ENCODE measurements at regions not wholly inside any gene's neighbourhood (a gene's known extent, or its start where the extent isn't known, plus 50 kb on each side); places are given as distances from the start of the nearest gene placed in this dataset.

DNA sequence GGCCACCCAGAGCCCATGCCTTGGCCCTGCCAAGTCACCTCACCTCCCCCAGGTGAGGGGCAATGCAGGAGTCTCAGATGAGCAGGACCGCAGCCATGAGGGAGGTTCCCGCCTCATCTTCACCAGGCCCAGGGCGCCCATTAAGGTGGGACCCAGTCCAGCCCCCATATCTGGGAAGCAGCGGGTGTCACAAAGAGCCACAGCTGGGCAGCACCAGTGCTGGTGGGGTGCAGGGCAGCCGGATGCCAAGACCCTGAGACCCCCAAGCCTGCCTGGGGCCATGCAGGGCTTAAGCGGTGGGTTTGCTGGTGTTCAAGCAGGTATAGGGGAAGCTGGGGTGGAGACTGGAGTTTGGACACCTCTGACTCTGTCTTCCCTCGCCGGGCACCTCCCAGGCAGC, 237.8 kb upstream of the GSE1 start:
- TF ChIP-seq, protein P1, sequence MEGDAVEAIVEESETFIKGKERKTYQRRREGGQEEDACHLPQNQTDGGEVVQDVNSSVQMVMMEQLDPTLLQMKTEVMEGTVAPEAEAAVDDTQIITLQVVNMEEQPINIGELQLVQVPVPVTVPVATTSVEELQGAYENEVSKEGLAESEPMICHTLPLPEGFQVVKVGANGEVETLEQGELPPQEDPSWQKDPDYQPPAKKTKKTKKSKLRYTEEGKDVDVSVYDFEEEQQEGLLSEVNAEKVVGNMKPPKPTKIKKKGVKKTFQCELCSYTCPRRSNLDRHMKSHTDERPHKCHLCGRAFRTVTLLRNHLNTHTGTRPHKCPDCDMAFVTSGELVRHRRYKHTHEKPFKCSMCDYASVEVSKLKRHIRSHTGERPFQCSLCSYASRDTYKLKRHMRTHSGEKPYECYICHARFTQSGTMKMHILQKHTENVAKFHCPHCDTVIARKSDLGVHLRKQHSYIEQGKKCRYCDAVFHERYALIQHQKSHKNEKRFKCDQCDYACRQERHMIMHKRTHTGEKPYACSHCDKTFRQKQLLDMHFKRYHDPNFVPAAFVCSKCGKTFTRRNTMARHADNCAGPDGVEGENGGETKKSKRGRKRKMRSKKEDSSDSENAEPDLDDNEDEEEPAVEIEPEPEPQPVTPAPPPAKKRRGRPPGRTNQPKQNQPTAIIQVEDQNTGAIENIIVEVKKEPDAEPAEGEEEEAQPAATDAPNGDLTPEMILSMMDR (IDR thresholded peaks at IDR 0.05; ENCODE audit: borderline replicate concordance, extremely low read depth, low read length, poor library complexity, severe bottlenecking) = no peak
- no peak for TF ChIP-seq EZH2 (IDR thresholded peaks at IDR 0.05; ENCODE audit: borderline replicate concordance, low read depth, low read length, severe bottlenecking)
